ENCODE measurements at regions not wholly inside any gene's neighbourhood (a gene's known extent, or its start where the extent isn't known, plus 50 kb on each side); places are given as distances from the start of the nearest gene placed in this dataset.

DNA sequence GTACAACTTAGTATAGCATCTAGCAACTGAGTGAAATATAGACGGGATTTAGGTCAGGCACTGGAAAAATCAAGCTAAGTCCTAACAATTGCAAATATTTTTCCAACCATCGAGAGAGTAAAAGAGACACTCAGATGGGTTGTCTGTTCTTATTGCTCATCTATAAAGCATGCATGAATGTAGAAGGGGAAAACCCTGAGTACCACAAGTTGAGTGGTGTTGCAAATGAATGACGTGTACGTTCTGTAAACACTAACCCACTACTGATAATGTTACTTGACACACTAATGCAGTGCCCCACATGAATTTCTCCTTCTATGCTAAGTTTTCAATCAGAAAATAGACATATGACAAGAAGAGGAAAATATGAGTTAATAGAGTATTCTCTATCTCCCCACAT lies 211.2 kb downstream of the COX18 start:
- TF ChIP-seq, protein P1, sequence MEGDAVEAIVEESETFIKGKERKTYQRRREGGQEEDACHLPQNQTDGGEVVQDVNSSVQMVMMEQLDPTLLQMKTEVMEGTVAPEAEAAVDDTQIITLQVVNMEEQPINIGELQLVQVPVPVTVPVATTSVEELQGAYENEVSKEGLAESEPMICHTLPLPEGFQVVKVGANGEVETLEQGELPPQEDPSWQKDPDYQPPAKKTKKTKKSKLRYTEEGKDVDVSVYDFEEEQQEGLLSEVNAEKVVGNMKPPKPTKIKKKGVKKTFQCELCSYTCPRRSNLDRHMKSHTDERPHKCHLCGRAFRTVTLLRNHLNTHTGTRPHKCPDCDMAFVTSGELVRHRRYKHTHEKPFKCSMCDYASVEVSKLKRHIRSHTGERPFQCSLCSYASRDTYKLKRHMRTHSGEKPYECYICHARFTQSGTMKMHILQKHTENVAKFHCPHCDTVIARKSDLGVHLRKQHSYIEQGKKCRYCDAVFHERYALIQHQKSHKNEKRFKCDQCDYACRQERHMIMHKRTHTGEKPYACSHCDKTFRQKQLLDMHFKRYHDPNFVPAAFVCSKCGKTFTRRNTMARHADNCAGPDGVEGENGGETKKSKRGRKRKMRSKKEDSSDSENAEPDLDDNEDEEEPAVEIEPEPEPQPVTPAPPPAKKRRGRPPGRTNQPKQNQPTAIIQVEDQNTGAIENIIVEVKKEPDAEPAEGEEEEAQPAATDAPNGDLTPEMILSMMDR (conservative IDR thresholded peaks at IDR 0.05) = no peak
- TF ChIP-seq ZFX (IDR thresholded peaks at IDR 0.05) = no peak
